ENCODE measurements at regions not wholly inside any gene's neighbourhood (a gene's known extent, or its start where the extent isn't known, plus 50 kb on each side); places are given as distances from the start of the nearest gene placed in this dataset.

DNA sequence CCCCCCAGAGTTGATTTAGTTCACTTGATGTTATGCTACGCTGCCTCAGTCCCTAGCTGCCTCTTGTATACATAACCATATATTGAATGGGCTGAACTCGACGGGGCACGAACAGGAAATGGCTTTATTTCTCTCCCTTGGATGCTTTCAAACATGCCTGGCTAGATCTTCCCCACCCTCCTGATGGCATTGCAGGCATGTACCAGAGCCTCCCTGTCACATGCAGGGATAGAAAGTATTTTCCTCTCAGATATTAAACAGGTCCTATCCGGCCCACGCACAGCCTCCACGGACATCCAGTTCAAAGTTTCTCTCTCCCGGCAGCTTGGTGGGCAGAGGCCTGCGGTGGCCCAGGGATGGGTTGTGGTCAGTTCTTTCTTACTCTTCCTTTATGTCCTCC, 422.1 kb downstream of the RPS24 start:
- TF ChIP-seq EZH2 (IDR thresholded peaks at IDR 0.05) (no peak), POLR2AphosphoS5 (IDR thresholded peaks at IDR 0.05; ENCODE audit: borderline replicate concordance, low read depth, low read length) (no peak)

All from SK-N-MC (cell line).